ENCODE measurements at regions not wholly inside any gene's neighbourhood (a gene's known extent, or its start where the extent isn't known, plus 50 kb on each side); places are given as distances from the start of the nearest gene placed in this dataset.

- no peak overlapping the region for H3K4me3 ChIP-seq
- no peaks in the 10 kb centered on the region for H3K27me3 ChIP-seq
- TF ChIP-seq CTCF (IDR thresholded peaks at IDR 0.05) = no peak
- H3K27ac ChIP-seq = no peak overlapping the region
- H3K9me3 ChIP-seq = peaks cover 0 to 12% (median 0%) of the 10 kb centered on the region in 3 donors
- intact Hi-C loops (cut with DNase I; ENCODE audit: low total_unique reads) = no loop called here
- no peaks in the 10 kb centered on the region for H3K4me1 ChIP-seq
- H3K36me3 ChIP-seq = no peaks in the 10 kb centered on the region
- DNase-seq = no peak
These were observed 327.9 kb downstream of the EN1 start for GRCh38 chr2:118519511-118519910.

- intact Hi-C loops (cut with DNase I; ENCODE audit: low total_unique reads) = no loop called here
- Histone ChIP-seq H3K36me3 (no peaks in the 10 kb centered on the region), H3K4me3 (no peak overlapping the region), H3K4me1 (no peaks in the 10 kb centered on the region), H3K9me3 (no peaks in the 10 kb centered on the region), H3K27me3 (no peaks in the 10 kb centered on the region), H3K27ac (no peak overlapping the region)
- TF ChIP-seq CTCF (IDR thresholded peaks at IDR 0.05) = no peak
- DNase-seq = no peak
These were observed 336.6 kb downstream of the EN1 start for GRCh38 chr2:118510807-118511206.

GRCh38 chr2:118509319-118510004 is 338.0 kb downstream of the EN1 start:
- no peaks in the 10 kb centered on the region for H3K27me3 ChIP-seq
- no peak for TF ChIP-seq CTCF (IDR thresholded peaks at IDR 0.05)
- H3K4me3 ChIP-seq = no peak overlapping the region
- DNase-seq = no peak
- H3K27ac ChIP-seq = no peak overlapping the region
- H3K4me1 ChIP-seq = no peaks in the 10 kb centered on the region
- intact Hi-C loops (cut with DNase I; ENCODE audit: low total_unique reads) = no loop called here
- no peaks in the 10 kb centered on the region for H3K36me3 ChIP-seq
- H3K9me3 ChIP-seq = no peaks in the 10 kb centered on the region

GRCh38 chr2:118508282-118508681 is 339.2 kb downstream of the EN1 start:
- TF ChIP-seq CTCF (IDR thresholded peaks at IDR 0.05) = no peak
- no peaks in the 10 kb centered on the region for H3K9me3 ChIP-seq
- H3K4me1 ChIP-seq = no peaks in the 10 kb centered on the region
- H3K4me3 ChIP-seq = no peak overlapping the region
- intact Hi-C loops (cut with DNase I; ENCODE audit: low total_unique reads) = no loop called here
- H3K36me3 ChIP-seq = no peaks in the 10 kb centered on the region
- H3K27me3 ChIP-seq = no peaks in the 10 kb centered on the region
- no peak overlapping the region for H3K27ac ChIP-seq
- no peak for DNase-seq

- intact Hi-C loops (cut with DNase I; ENCODE audit: low total_unique reads) = no loop called here
- Histone ChIP-seq H3K27me3 (no peaks in the 10 kb centered on the region), H3K36me3 (no peaks in the 10 kb centered on the region), H3K4me3 (no peak overlapping the region), H3K4me1 (no peaks in the 10 kb centered on the region), H3K9me3 (no peaks in the 10 kb centered on the region), H3K27ac (no peak overlapping the region)
- no peak for DNase-seq
- TF ChIP-seq CTCF (IDR thresholded peaks at IDR 0.05) = no peak
These were observed 342.0 kb downstream of the EN1 start for GRCh38 chr2:118505436-118505835.

- Histone ChIP-seq H3K4me3 (no peak overlapping the region), H3K27ac (no peak overlapping the region), H3K9me3 (no peaks in the 10 kb centered on the region), H3K27me3 (peaks cover 0 to 5% of the 10 kb centered on the region in 2 donors), H3K36me3 (no peaks in the 10 kb centered on the region), H3K4me1 (no peaks in the 10 kb centered on the region)
- no peak for TF ChIP-seq CTCF (IDR thresholded peaks at IDR 0.05)
- intact Hi-C loops (cut with DNase I; ENCODE audit: low total_unique reads) = no loop called here
- no peak for DNase-seq
These were observed 345.3 kb downstream of the EN1 start for GRCh38 chr2:118502106-118502505.

All from tibial artery (tissue), 4 donors.